ENCODE measurements at regions not wholly inside any gene's neighbourhood (a gene's known extent, or its start where the extent isn't known, plus 50 kb on each side); places are given as distances from the start of the nearest gene placed in this dataset.

DNA sequence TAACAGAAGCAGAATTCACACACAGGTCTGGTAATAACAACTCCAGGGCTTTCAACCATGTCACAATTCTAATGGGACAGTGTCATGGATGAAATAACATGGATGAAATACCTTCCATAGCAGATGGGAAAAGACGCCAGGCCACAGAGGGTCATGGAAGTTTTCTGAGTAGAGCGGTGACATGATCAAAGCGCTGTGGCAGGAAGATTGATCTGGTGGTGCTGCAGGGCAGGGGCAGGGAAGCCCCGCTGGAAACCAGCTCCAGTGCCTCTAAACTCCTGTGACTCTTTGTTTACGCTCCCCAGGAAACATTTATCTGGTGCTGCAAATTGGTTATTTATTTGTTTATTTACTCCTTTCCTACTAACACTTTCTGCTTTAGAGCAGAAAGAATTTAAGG is 108.3 kb upstream of the HMGA2 start:
- TF ChIP-seq POLR2AphosphoS5 (IDR thresholded peaks at IDR 0.05; ENCODE audit: insufficient read depth in 1 of 2, low read depth in 1 of 2) (no peak), POLR2A (IDR thresholded peaks at IDR 0.05) (no peak)
- TF ChIP-seq, protein P1, sequence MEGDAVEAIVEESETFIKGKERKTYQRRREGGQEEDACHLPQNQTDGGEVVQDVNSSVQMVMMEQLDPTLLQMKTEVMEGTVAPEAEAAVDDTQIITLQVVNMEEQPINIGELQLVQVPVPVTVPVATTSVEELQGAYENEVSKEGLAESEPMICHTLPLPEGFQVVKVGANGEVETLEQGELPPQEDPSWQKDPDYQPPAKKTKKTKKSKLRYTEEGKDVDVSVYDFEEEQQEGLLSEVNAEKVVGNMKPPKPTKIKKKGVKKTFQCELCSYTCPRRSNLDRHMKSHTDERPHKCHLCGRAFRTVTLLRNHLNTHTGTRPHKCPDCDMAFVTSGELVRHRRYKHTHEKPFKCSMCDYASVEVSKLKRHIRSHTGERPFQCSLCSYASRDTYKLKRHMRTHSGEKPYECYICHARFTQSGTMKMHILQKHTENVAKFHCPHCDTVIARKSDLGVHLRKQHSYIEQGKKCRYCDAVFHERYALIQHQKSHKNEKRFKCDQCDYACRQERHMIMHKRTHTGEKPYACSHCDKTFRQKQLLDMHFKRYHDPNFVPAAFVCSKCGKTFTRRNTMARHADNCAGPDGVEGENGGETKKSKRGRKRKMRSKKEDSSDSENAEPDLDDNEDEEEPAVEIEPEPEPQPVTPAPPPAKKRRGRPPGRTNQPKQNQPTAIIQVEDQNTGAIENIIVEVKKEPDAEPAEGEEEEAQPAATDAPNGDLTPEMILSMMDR (IDR thresholded peaks at IDR 0.05): no peak
- H3K27me3 ChIP-seq: no peaks in the 10 kb centered on the region
- no peak overlapping the region for H3K27ac ChIP-seq
- H3K4me1 ChIP-seq: no peaks in the 10 kb centered on the region
- no peak for DNase-seq (ENCODE audit: extremely low spot score in 2 of 2)
- H3K9me3 ChIP-seq: no peaks in the 10 kb centered on the region
- intact Hi-C loops (cut with DNase I): no loop called here
- H3K36me3 ChIP-seq: no peaks in the 10 kb centered on the region
- H3K4me3 ChIP-seq: no peak overlapping the region

DNA sequence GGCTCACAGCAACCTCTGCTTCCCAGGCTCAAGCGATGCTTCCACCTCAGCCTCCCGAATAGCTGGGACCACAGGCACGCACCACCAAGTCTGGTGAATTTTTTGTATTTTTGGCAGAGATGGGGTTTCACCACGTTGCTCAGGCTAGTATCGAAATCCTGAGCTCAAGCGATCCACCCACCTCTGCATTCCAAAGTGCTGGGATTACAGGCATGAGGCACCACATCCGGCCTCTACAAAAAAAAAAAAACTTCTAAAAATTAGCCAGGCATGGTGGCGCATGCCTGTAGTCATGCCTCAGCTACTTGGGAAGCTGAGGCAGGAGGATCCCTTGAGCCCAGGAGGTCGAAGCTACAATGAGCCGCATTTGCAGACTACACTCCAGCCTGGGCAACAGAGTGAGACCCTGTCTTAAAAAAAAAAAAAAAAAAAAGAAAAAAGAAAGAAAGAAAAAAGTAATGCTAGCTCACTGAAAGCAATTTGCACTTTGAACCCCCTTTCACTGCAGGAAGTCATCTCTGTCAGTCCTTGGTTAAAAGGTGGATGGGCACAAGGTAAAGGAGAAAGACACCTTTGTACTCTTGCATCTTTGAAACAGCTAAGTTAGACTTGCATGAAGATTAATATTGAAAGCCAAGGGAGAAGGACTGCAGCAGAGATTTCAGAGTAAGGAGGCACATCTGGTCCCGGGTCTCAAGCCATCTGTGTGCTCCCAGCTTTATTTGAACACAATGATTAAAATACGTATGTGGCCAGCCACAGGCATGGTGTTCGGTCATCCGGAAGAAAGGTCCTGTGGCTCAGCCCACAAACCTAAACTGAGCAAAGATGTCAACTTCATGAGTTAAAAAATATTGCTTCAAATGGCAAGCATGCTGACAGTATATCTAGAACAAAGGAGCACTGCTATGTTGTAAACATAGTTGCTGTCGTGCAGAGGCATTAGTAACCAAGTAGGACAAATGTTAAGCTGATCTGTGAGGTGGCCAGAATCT is 103.8 kb upstream of the HMGA2 start:
- no peak for DNase-seq (ENCODE audit: extremely low spot score in 2 of 2)
- no peak overlapping the region for H3K4me3 ChIP-seq
- H3K4me1 ChIP-seq: no peaks in the 10 kb centered on the region
- H3K36me3 ChIP-seq: no peaks in the 10 kb centered on the region
- TF ChIP-seq POLR2AphosphoS5 (IDR thresholded peaks at IDR 0.05; ENCODE audit: insufficient read depth in 1 of 2, low read depth in 1 of 2): no peak
- TF ChIP-seq, protein P1 (IDR thresholded peaks at IDR 0.05): no peak
- TF ChIP-seq POLR2A (IDR thresholded peaks at IDR 0.05): no peak
- intact Hi-C loops (cut with DNase I): no loop called here
- no peaks in the 10 kb centered on the region for H3K9me3 ChIP-seq
- no peak overlapping the region for H3K27ac ChIP-seq
- no peaks in the 10 kb centered on the region for H3K27me3 ChIP-seq

DNA sequence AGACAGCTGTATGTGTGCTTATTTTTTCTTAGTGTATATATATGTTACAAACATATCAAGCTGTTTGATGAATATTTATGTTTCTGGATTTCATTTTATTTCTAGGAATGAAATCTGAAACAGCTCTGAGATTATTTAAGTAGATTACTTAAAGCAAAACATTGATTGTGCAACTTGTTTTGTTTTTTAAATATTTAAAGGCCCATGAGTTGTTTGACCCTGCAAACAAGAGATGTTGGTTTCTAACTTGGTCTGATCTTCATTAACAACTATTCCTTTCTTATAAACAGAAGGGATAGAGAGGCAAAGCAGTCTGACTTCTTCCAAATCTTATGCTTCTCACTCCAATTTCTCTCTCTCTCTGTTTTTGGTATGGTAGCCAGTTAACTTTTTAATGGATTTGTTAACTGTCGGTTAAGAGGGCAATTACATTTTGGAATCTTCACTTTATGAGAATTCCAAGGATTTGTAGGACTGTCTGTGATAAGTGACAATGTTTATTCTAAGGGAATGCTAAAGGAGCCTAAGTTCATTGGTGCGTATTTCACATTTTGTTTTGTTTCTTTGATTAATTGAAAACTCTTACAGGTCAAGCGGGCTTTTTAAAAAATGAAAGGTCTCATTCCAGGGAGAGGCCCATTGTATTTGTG is 102.6 kb upstream of the HMGA2 start:
- no peak for DNase-seq (ENCODE audit: extremely low spot score in 2 of 2)
- Histone ChIP-seq H3K4me3 (no peak overlapping the region), H3K27ac (no peak overlapping the region), H3K36me3 (no peaks in the 10 kb centered on the region), H3K9me3 (no peaks in the 10 kb centered on the region), H3K27me3 (no peaks in the 10 kb centered on the region), H3K4me1 (no peaks in the 10 kb centered on the region)
- intact Hi-C loops (cut with DNase I): no loop called here
- no peak for TF ChIP-seq POLR2AphosphoS5 (IDR thresholded peaks at IDR 0.05; ENCODE audit: insufficient read depth in 1 of 2, low read depth in 1 of 2)
- TF ChIP-seq POLR2A (IDR thresholded peaks at IDR 0.05): no peak
- TF ChIP-seq, protein P1 (IDR thresholded peaks at IDR 0.05): no peak

DNA sequence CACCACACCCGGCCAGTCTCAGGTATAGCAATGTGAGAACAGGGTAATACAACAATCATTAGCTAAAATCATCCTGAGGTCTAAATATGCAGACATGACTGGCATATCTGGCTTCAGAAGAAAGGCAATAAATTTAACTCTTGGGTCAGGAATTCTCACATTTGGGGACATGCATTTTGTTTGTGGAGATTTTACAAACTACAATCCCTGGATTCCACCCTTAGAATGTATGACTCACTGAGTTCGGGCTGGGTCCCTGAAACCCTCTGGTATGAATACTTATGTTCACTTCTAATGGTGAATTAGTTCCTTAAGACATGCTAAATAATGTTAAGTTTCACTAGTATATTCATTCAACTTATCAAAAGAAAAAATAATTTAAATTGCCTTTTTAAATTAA is 98.9 kb upstream of the HMGA2 start:
- Histone ChIP-seq H3K27me3 (peaks cover 8% of the 10 kb centered on the region), H3K4me3 (no peak overlapping the region), H3K4me1 (peaks cover 8% of the 10 kb centered on the region), H3K9me3 (no peaks in the 10 kb centered on the region), H3K27ac (no peak overlapping the region), H3K36me3 (no peaks in the 10 kb centered on the region)
- DNase-seq (ENCODE audit: extremely low spot score in 2 of 2): no peak
- TF ChIP-seq, protein P1 (IDR thresholded peaks at IDR 0.05): no peak
- TF ChIP-seq POLR2A (IDR thresholded peaks at IDR 0.05) (no peak), POLR2AphosphoS5 (IDR thresholded peaks at IDR 0.05; ENCODE audit: insufficient read depth in 1 of 2, low read depth in 1 of 2) (no peak)
- intact Hi-C loops (cut with DNase I): no loop called here

Data from vagina (tissue), 2 donors.